Duodenal mucosa (tissue), 2 donors: ENCODE measurements at regions not wholly inside any gene's neighbourhood (a gene's known extent, or its start where the extent isn't known, plus 50 kb on each side); places are given as distances from the start of the nearest gene placed in this dataset.
"Not testable (repeated sequence)": the region's sequence is repeated elsewhere in the genome, so short reads cannot be mapped to it uniquely, and the experiment has no call there.

ENCODE experiments used
- H3K27ac ChIP-seq: one replicate; pipeline ENCODE4 v1.7.0; 2013; ENCODE audit warnings: low read depth, low read length
- H3K27me3 ChIP-seq, 2 donors: one replicate each; pipeline ENCODE4 v1.7.0; 2013; ENCODE audit warnings: low read length in 2 of 2, control low read depth in 1 of 2; ENCODE audit not compliant: insufficient read depth in 2 of 2, control insufficient read depth in 1 of 2
- H3K36me3 ChIP-seq, 2 donors: one replicate each; pipeline ENCODE4 v1.7.0; 2013; ENCODE audit warnings: low read length in 2 of 2, control low read depth in 1 of 2; ENCODE audit not compliant: insufficient read depth in 2 of 2, control insufficient read depth in 1 of 2
- H3K4me1 ChIP-seq, 2 donors: one replicate each; pipeline ENCODE4 v1.7.0; 2013; ENCODE audit warnings: low read length in 2 of 2, control low read depth in 1 of 2; ENCODE audit not compliant: insufficient read depth in 2 of 2, control insufficient read depth in 1 of 2
- H3K4me3 ChIP-seq, 2 donors: one replicate each; pipeline ENCODE4 v1.7.0; 2013; ENCODE audit warnings: low read length in 2 of 2, low read depth in 1 of 2
- H3K9ac ChIP-seq, 2 donors: one replicate each; pipeline ENCODE4 v1.7.0; 2013; ENCODE audit warnings: low read length in 2 of 2, low read depth in 1 of 2
- H3K9me3 ChIP-seq, 2 donors: one replicate each; pipeline ENCODE4 v1.7.0; 2013; ENCODE audit warnings: low read length in 2 of 2, control low read depth in 1 of 2; ENCODE audit not compliant: control insufficient read depth in 1 of 2

DNA sequence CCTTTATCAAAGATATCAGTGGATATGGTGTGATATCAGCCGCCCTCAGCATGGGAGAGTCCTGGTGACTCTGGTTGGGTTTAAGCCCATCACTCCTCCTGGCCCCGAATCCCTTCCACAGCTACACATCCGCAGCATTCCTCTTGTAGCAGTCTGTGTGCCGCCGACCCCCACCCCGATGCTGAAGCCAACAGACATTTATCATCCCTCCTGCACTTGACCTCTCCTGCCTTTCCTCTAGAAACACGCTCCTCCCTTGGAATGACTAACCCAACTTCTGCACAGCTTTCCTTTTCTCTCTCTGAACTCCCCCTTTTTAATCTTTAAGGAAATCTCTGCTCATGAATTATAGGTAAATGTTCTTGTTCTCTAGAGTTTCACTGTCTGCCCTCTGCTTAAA, 250.9 kb upstream of the FOXN3 start:
- H3K9me3 ChIP-seq: peaks cover 0 to 3% of the 10 kb centered on the region in 2 donors
- no peak overlapping the region for H3K27ac ChIP-seq
- H3K36me3 ChIP-seq: no peaks in the 10 kb centered on the region

DNA sequence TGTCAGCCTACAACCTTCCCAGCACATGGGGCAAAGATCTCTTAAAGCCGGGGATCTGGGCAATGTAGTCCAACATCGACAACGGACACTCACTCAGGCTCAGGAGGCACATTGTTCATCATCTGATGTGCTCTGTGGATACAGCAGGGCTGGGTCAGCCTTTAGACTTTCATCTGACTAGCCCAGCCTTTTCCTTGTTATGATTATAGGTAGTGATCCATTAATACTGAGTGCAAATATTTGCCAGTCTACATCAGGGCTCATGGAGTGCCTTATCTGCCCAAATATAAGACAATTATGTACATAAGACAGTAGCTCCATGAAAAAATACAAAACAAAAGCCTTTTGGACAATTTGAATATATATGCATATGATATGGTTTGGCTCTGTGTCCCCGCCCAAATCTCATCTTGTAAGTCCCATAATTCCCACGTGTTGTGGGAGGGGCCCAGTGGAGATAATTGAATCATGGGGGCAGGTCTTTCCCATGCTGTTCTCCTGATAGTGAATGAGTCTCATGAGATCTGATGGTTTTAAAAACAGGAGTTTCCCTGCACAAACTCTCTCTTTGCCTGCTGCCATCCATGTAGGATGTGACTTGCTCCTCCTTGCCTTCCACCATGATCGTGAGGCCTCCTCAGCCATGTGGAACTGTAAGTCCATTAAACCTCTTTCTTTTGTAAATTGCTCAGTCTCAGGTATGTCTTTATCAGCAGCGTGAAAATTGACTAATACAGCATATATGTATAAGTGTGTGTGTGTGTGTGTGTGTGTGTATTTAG, 248.5 kb upstream of the FOXN3 start:
- not testable (repeated sequence) for H3K27ac ChIP-seq, H3K9me3 ChIP-seq, H3K27me3 ChIP-seq, H3K36me3 ChIP-seq, H3K4me1 ChIP-seq, H3K9ac ChIP-seq, H3K4me3 ChIP-seq

More for the DNA sequence above, 250.9 kb upstream of the FOXN3 start:
- Histone ChIP-seq H3K9ac (no peak overlapping the region), H3K4me1 (peaks cover 7 to 12% of the 10 kb centered on the region in 2 donors), H3K4me3 (no peak overlapping the region), H3K27me3 (no peaks in the 10 kb centered on the region)

DNA sequence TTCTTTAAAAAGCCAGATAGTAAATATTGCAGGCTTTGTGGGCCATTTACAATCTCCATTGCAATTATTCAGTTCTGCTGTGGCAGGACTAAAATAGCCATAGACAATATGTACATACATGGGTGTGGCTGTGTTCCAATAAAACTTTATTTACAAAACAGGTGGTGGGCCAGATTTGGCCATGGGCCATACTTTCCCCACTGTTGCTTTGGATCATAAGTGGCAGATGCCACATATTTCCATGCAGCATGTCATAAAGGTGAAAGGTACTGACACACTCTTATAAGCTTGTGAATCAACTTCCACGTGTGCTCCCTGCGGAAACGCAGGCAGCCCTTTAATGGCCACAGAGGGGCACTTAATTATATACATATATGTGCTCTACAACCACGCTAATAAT, 244.4 kb upstream of the FOXN3 start:
- H3K4me1 ChIP-seq: peaks cover 19 to 20% of the 10 kb centered on the region in 2 donors
- H3K27me3 ChIP-seq: no peaks in the 10 kb centered on the region
- H3K27ac ChIP-seq: no peak overlapping the region
- H3K9me3 ChIP-seq: peaks cover 0 to 3% of the 10 kb centered on the region in 2 donors
- no peak overlapping the region for H3K9ac ChIP-seq
- no peak overlapping the region for H3K4me3 ChIP-seq
- no peaks in the 10 kb centered on the region for H3K36me3 ChIP-seq

DNA sequence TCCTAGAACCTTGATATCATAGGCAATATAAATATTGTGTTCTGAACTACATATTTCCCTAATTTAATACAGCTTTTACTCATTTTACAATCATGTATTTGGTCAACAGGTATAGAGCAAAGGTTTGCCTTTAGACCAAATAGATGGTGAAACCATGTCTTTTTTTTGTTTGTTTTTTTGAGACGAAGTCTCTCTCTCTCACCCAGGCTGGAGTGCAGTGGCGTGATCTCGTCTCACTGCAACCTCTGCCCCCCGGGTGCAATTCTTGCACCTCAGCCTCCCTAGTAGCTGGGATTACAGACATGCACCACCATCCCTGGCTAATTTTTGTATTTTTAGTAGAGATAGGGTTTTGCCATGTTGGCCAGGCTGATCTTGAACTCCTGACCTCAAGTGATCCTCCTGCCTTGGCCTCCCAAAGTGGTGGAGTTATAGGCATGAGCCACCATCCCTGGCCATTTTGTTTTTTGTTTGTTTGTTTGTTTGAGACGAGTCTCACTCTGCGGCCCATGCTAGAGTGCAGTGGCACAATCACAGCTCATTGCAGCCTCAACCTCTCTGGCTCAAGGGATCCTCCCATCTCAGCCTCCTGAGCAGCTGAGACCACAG, 243.7 kb upstream of the FOXN3 start:
- H3K27ac ChIP-seq, H3K9ac ChIP-seq, H3K4me3 ChIP-seq, H3K9me3 ChIP-seq, H3K27me3 ChIP-seq, H3K36me3 ChIP-seq: not testable (repeated sequence)
- peaks cover 19 to 20% of the 10 kb centered on the region in 2 donors for H3K4me1 ChIP-seq

DNA sequence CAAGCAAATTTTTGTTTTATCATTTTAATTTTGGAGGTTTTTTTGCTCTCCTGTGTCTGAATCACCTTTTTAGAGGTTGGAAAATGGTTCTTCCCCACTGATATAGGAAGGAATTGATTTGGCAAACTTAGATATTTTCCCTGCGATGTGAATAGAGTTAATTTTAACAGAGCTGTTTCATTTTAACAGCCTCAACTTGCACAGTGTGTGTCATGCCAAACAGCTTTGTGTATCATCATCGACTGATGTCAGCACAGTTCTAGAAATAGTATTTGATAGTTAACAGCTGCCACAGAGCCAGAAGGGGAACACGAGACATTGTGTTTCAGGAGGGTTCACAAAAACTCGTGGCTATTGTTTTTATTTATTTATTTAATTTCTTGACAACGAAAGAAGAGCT, 243.1 kb upstream of the FOXN3 start:
- peaks cover 19 to 20% of the 10 kb centered on the region in 2 donors for H3K4me1 ChIP-seq
- no peaks in the 10 kb centered on the region for H3K36me3 ChIP-seq
- H3K27ac ChIP-seq: no peak overlapping the region
- H3K9ac ChIP-seq: no peak overlapping the region
- no peak overlapping the region for H3K4me3 ChIP-seq
- no peaks in the 10 kb centered on the region for H3K27me3 ChIP-seq
- H3K9me3 ChIP-seq: no peaks in the 10 kb centered on the region

DNA sequence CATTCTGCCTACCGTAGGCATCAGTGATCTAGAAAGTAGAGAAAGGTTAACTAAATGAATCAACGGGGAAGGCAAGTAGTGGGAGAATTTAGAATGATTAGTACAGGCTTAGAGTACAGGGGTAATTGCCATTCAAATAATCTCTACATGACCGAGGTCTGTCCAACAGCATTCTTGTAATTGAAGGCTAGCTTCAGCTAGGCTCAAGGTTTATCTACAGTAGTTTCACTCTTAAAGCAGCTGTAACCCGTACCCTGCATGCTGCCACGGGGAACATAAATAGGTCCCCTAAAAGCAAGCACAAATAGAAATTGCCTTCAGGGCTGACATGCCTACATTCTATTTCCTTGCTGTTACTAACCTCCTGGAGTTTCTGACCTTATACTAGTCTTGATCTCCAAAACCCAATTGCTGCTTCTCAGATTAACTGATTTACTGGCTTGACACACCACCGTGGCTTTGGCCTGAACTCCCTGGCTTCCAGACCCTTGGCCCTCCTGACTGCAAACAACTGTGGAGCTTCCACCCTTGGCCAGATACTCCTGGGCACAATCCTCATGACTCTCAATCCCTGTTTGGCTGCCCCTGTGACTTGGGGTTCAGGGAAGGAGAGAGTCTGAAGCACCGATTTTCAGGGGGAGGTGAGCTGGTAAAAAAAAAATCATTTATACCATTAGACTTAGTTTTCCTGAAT, 242.1 kb upstream of the FOXN3 start:
- H3K4me1 ChIP-seq: peaks cover 13 to 15% of the 10 kb centered on the region in 2 donors
- H3K36me3 ChIP-seq: no peaks in the 10 kb centered on the region
- no peaks in the 10 kb centered on the region for H3K9me3 ChIP-seq
- peak overlapping the region; percentile 32 to 46 for H3K4me3 ChIP-seq
- peak overlapping the region in 1 of 2 donors; percentile 39 for H3K9ac ChIP-seq
- no peak overlapping the region for H3K27ac ChIP-seq
- no peaks in the 10 kb centered on the region for H3K27me3 ChIP-seq

DNA sequence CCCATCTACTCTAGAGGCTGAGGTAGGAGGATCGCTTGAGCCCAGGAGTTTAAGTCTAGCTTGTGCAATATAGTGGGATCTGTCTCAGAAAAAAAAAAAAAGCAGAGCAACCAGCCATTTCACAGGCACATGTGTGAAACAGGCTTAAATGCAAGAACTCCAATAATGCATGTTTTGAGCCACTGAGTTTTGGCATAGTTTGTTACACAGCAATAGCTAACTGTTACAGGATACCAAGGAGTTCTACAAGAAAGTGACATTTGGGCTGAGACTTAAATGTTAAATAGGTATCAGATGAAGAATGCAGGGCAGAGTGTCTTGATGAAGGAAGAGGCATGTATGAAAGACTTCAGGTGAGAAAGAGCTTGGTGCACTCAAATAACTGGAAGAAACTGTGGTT, 240.0 kb upstream of the FOXN3 start:
- H3K36me3 ChIP-seq: no peaks in the 10 kb centered on the region
- no peak overlapping the region for H3K27ac ChIP-seq
- peaks cover 13 to 15% of the 10 kb centered on the region in 2 donors for H3K4me1 ChIP-seq
- no peaks in the 10 kb centered on the region for H3K9me3 ChIP-seq
- no peak overlapping the region for H3K4me3 ChIP-seq
- H3K9ac ChIP-seq: no peak overlapping the region
- no peaks in the 10 kb centered on the region for H3K27me3 ChIP-seq

DNA sequence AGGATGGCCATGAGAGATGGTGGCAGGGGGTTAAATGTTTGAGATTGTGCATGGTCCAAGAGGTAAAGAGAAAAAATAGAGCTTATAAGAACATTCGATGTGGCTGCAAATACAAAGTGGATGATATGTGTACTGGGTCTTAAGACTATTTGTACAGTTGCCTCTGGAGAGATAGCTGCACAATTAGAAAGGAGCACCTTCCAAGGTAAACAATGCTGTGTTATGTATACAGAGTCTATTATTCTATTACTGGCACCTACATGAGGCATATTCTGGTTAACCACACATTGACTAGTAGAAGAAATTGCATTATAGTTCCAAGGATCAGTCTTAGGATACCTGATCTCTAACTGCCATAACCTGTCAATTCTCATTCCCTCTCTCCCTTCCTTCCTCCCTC, 238.0 kb upstream of the FOXN3 start:
- no peaks in the 10 kb centered on the region for H3K9me3 ChIP-seq
- H3K9ac ChIP-seq: no peak overlapping the region
- H3K27ac ChIP-seq: no peak overlapping the region
- no peaks in the 10 kb centered on the region for H3K27me3 ChIP-seq
- H3K4me3 ChIP-seq: no peak overlapping the region
- no peaks in the 10 kb centered on the region for H3K36me3 ChIP-seq
- peaks cover 17 to 19% of the 10 kb centered on the region in 2 donors for H3K4me1 ChIP-seq

DNA sequence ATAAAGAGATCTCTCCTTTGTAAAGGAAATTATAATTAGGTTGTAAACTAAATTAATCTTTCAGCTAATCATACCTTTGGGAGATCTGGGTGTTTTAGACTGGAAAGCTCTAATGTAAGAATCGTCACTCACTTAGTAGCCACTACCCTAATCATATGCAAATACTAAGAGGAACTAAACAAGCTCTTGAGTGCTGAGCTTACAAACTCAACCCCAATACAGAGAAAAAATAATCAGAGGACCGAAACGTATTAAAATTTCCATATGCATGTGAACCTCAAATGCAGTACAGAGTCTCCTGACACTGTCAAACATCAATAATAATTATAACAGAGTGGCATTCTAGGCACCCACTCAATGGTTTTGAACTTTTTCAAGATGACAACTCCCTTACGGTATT, 235.3 kb upstream of the FOXN3 start:
- H3K9ac ChIP-seq: no peak overlapping the region

DNA sequence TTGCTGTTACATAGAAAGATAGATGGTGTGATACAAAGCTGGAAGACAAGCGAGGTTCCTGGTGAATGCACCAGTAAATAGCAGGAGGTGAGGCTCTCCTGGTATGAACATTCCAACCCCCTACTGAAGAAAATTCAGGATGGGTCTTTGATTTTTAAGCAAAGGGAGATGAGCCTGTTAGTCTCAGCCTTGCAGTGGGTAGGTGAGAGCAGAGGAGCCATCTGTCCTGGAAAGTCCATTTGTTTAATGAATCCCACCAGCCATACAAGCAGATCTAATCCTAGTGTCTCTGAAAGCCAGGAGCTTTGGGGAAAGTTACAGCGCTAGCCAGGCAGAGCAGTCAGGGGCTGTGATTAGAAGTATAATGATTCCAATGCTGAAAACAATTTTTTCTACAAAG, 234.8 kb upstream of the FOXN3 start:
- no peaks in the 10 kb centered on the region for H3K27me3 ChIP-seq
- peaks cover 4 to 7% of the 10 kb centered on the region in 2 donors for H3K4me1 ChIP-seq
- H3K4me3 ChIP-seq: no peak overlapping the region
- no peak overlapping the region for H3K9ac ChIP-seq
- H3K27ac ChIP-seq: no peak overlapping the region
- H3K36me3 ChIP-seq: no peaks in the 10 kb centered on the region
- H3K9me3 ChIP-seq: no peaks in the 10 kb centered on the region

More for the DNA sequence above, 235.3 kb upstream of the FOXN3 start:
- H3K4me3 ChIP-seq: no peak overlapping the region
- no peaks in the 10 kb centered on the region for H3K9me3 ChIP-seq
- H3K4me1 ChIP-seq: peaks cover 4 to 7% of the 10 kb centered on the region in 2 donors
- no peak overlapping the region for H3K27ac ChIP-seq
- no peaks in the 10 kb centered on the region for H3K27me3 ChIP-seq
- no peaks in the 10 kb centered on the region for H3K36me3 ChIP-seq
